ENCODE measurements at regions not wholly inside any gene's neighbourhood (a gene's known extent, or its start where the extent isn't known, plus 50 kb on each side); places are given as distances from the start of the nearest gene placed in this dataset.

DNA sequence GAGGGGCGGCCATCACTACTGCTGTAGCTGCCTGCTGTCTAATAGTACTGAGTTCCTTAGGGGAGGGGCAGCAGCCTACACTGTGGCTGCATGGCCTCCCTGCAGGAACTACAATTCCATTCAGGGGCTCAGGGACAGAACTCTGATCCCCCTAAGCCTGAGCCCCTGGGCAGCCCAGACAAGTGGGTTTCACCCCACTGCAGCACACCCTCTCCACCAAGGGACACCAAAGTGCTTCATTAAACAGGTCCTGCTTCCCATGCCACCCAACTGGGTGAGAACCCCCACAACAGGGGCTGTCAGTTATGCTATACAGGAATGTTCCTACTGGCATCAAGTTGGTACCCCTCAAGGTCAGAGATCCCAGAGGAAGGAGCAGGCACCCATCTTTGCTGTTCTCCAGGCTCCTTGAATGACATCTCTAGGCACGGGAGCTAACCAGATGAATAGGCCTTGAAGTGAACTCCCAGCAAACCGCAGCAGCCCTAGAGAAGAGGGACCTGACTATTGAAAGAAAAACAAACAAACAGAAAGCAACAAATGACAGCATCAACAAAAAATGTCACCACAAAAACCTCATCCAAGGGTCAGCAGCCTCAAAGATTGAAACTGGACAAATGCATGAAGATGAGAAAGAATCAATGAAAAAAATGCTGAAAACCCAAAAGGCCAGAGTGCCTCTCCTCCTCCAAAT is 437.4 kb downstream of the NUF2 start:
- Mint-ChIP-seq H3K27me3 (ENCODE audit: unreplicated experiment) (peaks cover 2% of the 10 kb centered on the region), H3K9me3 (ENCODE audit: unreplicated experiment) (no peaks in the 10 kb centered on the region), H3K27ac (ENCODE audit: unreplicated experiment) (no peak overlapping the region), H3K36me3 (ENCODE audit: unreplicated experiment) (no peaks in the 10 kb centered on the region), H3K4me3 (ENCODE audit: unreplicated experiment) (no peak overlapping the region), H3K4me1 (ENCODE audit: low read depth, unreplicated experiment) (no peaks in the 10 kb centered on the region)
- TF ChIP-seq CTCF (IDR thresholded peaks at IDR 0.05; ENCODE audit: partially characterized antibody, unreplicated experiment), result no peak
- DNase-seq, result no peak

- Mint-ChIP-seq H3K27me3 (ENCODE audit: unreplicated experiment) (peaks cover 2% of the 10 kb centered on the region), H3K9me3 (ENCODE audit: unreplicated experiment) (no peaks in the 10 kb centered on the region), H3K36me3 (ENCODE audit: unreplicated experiment) (no peaks in the 10 kb centered on the region), H3K4me3 (ENCODE audit: unreplicated experiment) (no peak overlapping the region), H3K4me1 (ENCODE audit: low read depth, unreplicated experiment) (no peaks in the 10 kb centered on the region), H3K27ac (ENCODE audit: unreplicated experiment) (no peak overlapping the region)
- TF ChIP-seq CTCF (IDR thresholded peaks at IDR 0.05; ENCODE audit: partially characterized antibody, unreplicated experiment), result no peak
- no peak for DNase-seq
Measured at GRCh38 chr1:163761898-163762297, 440.1 kb downstream of the NUF2 start.

DNA sequence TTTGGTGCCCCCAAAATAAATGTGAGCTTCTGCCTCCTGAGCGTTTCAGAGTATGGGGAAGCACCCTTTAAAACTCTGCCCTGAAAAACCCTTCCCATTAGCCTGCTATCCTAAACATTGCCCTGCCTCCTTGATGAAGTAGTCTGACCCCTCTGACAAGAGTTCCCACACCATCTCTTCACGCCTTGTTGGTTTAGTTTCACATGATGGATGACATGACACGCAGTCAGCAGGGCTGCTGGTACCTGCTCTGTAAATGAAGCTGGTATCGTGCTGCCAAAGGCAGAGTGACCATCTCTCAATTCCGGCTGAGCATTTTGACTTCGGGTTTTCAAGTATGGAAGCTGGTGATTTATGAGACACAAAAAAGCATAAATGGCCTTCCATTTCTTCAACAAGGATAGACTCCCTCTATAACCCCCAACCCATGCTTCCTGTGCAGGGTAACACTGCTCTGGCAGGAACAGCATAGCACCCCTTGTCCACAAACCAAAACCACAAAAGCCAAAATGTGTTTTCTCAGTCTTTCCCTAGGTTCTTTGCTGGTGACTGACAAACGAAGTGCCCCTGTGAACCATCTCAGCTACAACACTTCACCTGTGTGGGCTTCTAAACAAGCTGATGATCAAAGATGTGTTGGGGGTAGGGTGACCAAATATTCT is 444.6 kb downstream of the NUF2 start:
- TF ChIP-seq CTCF (IDR thresholded peaks at IDR 0.05; ENCODE audit: partially characterized antibody, unreplicated experiment), result no peak
- no peaks in the 10 kb centered on the region for H3K9me3 Mint-ChIP-seq (ENCODE audit: unreplicated experiment)
- H3K27ac Mint-ChIP-seq (ENCODE audit: unreplicated experiment), result no peak overlapping the region
- H3K4me3 Mint-ChIP-seq (ENCODE audit: unreplicated experiment), result no peak overlapping the region
- no peaks in the 10 kb centered on the region for H3K36me3 Mint-ChIP-seq (ENCODE audit: unreplicated experiment)
- no peaks in the 10 kb centered on the region for H3K4me1 Mint-ChIP-seq (ENCODE audit: low read depth, unreplicated experiment)
- no peaks in the 10 kb centered on the region for H3K27me3 Mint-ChIP-seq (ENCODE audit: unreplicated experiment)
- no peak for DNase-seq

GRCh38 chr1:163768576-163768975 is 446.8 kb downstream of the NUF2 start:
- Mint-ChIP-seq H3K27ac (ENCODE audit: unreplicated experiment) (no peak overlapping the region), H3K36me3 (ENCODE audit: unreplicated experiment) (no peaks in the 10 kb centered on the region), H3K9me3 (ENCODE audit: unreplicated experiment) (no peaks in the 10 kb centered on the region), H3K4me1 (ENCODE audit: low read depth, unreplicated experiment) (no peaks in the 10 kb centered on the region), H3K27me3 (ENCODE audit: unreplicated experiment) (no peaks in the 10 kb centered on the region), H3K4me3 (ENCODE audit: unreplicated experiment) (no peak overlapping the region)
- no peak for DNase-seq
- no peak for TF ChIP-seq CTCF (IDR thresholded peaks at IDR 0.05; ENCODE audit: partially characterized antibody, unreplicated experiment)

- Mint-ChIP-seq H3K36me3 (ENCODE audit: unreplicated experiment) (no peaks in the 10 kb centered on the region), H3K4me3 (ENCODE audit: unreplicated experiment) (no peak overlapping the region), H3K27ac (ENCODE audit: unreplicated experiment) (no peak overlapping the region), H3K27me3 (ENCODE audit: unreplicated experiment) (no peaks in the 10 kb centered on the region), H3K9me3 (ENCODE audit: unreplicated experiment) (no peaks in the 10 kb centered on the region), H3K4me1 (ENCODE audit: low read depth, unreplicated experiment) (peaks cover 7% of the 10 kb centered on the region)
- DNase-seq, result no peak
- no peak for TF ChIP-seq CTCF (IDR thresholded peaks at IDR 0.05; ENCODE audit: partially characterized antibody, unreplicated experiment)
Measured at GRCh38 chr1:163770265-163770664, 448.5 kb downstream of the NUF2 start.
